G401.6 (cell line): ENCODE measurements at regions not wholly inside any gene's neighbourhood (a gene's known extent, or its start where the extent isn't known, plus 50 kb on each side); places are given as distances from the start of the nearest gene placed in this dataset.

Experiments
- FAIRE-seq: peaks from 2 replicates; lab custom pipeline; 2012; peaks lifted over from hg19 to GRCh38; lab: Jason Lieb, UNC

DNA sequence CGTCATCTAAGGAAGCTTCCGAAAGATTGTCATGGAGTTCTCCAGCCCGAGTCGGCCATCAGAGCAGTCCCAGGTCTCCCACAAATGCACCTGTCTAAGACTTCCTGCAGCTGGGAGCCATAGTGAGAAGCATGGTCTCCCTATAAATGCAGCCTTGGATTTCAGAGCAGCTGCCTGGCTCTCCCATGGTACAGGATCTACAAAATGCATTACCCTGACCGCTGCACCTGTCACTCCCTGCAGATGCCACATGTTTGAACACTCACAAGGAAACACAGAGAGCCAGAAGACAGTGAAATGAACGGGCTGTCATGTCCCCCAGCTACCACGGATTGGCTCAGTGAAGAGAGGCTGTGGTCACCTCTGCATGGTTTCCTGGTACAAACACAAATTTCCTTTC lies 702.7 kb downstream of the MED13L start:
- FAIRE-seq, result no peak

DNA sequence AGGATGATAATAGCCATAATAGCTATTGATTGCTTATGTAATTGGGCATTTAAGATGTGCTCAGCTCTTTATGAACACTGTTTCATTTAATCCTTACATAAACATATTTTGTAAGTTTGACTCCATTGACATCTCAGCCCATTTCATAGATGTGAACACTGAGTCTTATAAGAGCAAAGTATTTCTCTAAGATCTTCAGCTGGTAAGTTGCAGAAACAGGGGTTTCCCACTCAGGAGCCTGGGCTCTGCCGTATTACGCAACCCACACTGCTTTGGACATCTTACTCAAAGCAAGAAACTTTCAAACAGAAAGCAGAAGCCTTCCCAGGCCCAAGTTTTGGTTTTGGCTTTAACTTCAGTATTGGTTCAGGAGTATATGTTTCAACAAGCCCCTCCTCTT lies 705.1 kb downstream of the MED13L start:
- FAIRE-seq, result no peak

GRCh38 chr12:115571446-115571845 lies 706.0 kb downstream of the MED13L start:
- FAIRE-seq, result no peak

GRCh38 chr12:115571027-115571426 lies 706.5 kb downstream of the MED13L start:
- no peak for FAIRE-seq

DNA sequence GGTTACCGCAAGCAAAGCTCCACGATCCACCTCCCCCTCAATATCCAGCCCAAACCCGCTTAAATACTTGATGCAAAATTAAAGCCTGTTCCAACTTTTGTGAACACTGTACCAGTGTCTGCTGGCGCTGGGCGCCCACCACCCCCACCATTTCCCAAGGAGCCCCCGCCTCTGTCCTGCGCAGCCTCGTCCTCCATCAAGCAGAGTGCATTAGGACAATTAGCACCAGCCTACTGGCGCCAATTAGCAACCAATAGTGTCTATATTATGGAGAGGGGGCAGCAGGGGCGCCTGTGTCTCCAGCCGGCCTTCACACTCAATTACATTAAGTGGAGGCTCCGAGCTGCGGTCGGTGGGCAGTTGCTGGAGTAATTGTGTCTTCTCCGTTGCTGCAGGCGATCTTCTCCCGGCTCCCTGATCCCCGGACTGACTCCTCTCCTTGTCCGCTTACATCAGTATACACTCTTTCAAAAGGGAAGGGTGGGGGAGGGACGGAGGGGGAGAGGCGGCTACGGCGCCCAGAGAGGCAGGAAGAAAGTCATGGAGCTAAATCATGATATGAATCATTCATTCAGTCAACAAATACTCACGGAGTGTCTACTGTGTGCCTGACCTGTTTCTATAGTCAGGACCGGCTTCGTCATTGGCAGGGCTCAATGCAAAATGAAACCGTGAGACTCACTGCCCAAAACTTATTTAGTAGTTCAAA lies 707.3 kb downstream of the MED13L start:
- FAIRE-seq, result no peak

GRCh38 chr12:115569345-115570068 lies 708.0 kb downstream of the MED13L start:
- no peak for FAIRE-seq

DNA sequence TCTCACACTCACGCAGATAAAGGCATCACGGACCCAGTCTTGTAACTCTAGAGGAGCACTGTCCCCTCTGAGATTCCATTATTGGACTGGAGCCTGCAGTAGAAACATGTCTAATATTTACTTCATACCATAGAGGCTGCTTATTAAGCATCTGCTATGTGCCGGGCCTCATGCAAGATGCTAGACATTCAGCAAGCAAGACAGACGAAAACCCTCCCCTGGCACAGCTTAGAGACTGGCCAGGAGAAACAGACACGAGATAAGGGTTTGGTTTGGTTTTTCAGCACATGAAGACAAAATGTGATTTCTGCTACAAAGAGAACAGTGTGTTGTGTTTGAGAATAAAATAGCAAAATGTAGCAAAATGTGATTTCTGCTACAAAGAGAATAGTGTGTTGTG lies 719.2 kb downstream of the MED13L start:
- no peak for FAIRE-seq

DNA sequence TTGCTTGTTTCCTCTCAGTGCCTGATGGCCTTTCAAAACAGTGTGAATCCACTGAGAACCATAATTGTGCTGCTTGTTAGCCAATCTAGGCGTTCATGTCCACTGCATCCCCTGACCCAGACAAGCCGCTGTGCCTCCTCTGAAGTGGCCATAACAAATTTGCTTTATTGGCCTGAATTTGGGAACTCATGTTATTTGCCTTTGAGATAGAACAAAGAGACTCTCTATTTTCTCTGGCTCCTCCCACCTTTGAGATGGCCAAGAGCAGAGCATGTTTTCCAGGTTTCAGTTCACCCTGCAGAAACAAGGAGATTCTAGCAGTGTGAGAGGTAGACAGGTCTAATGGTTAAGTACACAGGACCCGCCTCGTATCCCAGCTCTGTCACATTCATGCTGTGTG lies 723.9 kb downstream of the MED13L start:
- no peak for FAIRE-seq

DNA sequence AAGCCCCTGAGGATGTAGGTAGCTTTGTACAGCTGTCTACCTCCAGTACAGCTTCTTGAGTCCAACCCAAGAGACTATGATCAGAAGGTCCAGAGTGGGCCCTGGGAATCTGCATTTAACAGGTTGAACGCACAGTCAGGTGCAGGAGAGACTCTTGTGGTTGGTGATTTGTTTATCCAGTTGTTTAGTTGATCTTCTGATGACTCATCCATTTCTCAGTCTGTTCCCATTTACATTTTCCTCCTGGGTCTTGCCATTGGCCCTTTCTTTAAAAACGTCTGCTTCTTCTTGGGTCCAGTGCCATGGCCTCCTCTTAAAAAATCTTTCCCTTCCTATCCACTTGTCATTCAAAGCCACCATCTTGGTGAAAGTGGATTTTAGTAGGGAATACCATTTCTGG lies 734.2 kb downstream of the MED13L start:
- no peak for FAIRE-seq

- no peak for FAIRE-seq
Observed at GRCh38 chr12:115542656-115543055, 734.8 kb downstream of the MED13L start.

- FAIRE-seq, result no peak
Observed at GRCh38 chr12:115541891-115542421, 735.5 kb downstream of the MED13L start.

- FAIRE-seq, result no peak
Observed at GRCh38 chr12:115528466-115528865, 749.0 kb downstream of the MED13L start.

- no peak for FAIRE-seq
Observed at GRCh38 chr12:115521771-115522409, 755.6 kb downstream of the MED13L start.

DNA sequence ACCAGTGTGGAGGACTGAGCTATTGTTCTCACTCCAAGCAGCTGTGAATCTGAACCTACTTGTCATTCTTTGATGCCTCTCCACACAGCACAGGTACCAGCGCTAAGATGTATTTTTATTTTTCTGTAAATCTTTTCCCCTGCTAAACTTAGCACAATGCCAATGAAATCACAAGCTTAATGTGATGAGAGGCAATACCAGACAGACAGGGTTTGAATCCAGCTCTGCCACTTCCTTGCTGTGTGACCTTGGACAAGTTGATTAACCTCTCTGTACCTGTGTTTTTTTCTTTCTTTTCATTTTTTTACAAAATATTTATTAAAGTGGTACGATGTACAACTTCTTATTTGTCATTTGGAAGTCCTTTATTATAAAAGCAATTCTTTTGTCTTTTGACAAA lies 757.6 kb downstream of the MED13L start:
- no peak for FAIRE-seq

DNA sequence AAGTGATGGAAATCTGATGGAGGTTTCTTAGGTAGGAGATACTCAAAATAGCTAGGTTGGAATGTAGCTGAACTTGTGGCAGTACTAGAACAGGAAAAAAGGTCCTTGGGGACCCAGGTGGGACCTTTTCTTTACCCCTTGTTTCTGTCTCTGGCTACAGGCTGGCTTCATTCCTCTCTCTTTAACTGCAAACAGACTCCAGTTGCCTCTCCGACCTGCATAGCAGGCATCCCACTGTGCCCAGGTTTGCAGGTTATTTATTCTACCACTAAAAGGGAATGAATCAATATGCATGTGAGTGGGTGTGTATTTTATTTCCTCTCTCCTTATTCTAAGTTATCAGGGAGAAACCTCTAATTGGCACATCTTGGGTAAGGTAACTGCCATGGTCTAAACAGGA lies 758.1 kb downstream of the MED13L start:
- no peak for FAIRE-seq

DNA sequence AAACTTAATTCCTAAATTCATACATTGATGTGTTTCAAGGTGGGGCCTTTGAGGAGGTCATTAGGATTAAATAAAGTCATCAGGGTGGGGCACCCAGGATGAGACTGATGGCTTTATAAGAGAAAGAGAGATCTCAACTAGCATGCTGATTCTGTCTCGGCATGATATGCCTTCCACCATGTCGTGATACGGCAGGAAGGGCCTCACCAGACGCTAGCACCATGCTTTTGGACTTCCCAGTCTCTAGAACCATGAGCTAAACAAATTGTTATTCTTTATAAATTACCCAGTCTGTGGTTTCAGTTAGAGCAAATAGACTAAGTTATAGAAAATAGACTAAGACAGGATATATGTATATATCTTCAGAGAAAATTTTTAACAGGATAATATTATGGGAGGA lies 759.6 kb downstream of the MED13L start:
- FAIRE-seq, result no peak

DNA sequence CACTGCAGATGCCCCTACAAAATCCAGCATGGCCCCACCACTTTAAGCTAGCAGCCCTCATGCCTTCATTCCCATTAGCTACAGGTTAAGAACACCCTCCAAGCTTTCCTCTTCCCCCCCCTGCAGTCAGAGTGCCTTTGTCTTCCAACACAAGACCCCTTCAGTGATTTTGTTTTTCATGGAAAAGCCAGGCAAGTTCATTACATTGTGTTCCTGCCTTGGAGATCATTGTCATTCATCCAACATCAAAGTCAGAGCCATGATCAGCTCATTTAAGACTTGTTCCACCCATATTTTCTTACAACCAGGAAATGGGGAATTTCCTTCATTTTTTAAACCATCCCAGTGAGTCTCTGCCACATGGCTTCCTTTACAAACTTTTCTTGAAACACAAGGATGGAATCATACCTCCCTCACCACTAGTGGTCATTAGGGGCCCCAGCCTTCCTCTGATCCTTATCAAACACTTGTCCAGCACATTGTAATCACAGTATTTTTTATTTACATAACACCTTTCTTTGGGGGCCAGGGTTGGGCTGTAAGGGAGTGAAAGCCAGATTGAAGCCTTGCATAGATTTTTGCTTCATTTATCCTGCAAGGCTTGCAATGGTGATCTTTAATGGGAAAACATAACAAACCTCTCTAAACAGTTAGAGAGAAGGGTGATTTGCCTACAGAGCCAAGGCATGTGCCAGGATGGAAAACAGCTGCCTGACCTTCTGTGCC lies 765.3 kb downstream of the MED13L start:
- no peak for FAIRE-seq

DNA sequence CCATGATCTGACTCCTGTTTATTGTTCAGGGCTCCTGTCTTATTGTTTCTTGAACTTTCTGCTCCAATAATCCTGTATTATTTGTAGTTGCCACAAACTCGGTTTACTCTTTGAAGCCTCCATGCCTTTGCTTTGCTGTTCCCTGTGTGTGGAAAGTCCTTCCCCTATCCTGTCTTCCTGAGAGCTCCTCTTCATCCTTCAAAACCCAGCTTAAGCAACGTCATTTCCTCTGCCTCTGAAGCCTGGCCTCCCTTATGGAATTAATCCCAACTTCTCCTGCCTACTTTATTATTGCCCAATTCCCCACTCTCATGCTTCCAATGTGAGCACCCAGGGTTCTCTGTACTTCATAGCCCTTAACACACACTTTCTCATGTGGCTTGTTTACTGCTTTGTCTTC lies 766.2 kb downstream of the MED13L start:
- FAIRE-seq, result no peak

DNA sequence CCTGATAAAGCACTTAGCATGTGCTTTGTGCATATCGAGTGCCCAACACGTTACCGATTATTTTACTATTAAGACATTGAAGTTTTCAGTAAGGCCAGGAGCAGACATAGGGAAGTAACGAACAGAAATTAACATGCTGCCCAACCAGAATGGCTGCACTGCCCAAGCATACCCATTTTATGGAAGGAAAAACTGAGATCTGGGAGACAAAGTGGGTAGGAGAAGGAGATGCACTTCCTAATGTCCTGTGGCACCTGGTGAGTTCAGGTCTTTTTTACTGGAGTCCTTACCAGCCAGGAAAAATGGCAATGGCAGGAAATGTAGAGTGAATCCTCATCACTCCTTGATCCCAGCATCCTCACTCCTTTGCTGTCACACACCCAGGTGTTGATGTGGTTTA lies 768.5 kb downstream of the MED13L start:
- FAIRE-seq, result no peak

DNA sequence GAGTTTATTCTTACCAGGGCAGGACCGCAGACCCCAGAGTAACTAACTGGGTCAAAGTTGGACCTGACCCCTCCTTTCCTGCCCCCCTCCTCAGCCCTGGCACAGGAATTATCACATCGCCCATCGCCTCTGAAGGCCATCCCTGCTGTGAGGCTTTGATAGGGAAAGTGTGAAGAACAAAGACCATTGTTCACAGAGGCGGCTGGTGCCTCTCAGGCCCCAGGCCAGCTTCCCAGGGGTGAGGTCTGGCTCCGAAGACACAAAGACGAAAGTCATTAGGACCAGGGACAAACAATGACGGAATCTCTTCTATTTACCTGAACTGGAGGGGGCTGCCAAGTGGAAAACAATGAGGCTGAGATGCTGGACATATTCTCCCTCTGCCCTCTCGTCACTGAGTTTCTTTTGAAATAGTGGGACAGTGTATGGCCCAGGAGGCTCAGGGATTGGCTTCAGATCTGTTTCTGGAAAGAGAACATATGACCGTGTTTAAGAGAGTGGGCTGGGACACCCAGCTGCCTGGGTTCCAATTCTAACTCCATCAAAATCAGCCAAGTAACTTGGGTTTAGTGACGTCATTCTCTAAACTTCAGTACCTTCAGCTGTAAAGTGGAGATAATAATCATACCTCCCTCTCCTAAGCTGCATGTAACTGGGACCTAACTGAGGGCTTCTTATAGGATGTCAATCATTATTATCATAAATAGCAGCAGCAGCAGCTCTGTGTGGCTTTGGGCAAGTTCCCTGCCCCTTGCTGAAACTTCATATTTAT lies 769.4 kb downstream of the MED13L start:
- no peak for FAIRE-seq

GRCh38 chr12:115507560-115507889 lies 770.0 kb downstream of the MED13L start:
- FAIRE-seq, result no peak
